ENCODE measurements at regions not wholly inside any gene's neighbourhood (a gene's known extent, or its start where the extent isn't known, plus 50 kb on each side); places are given as distances from the start of the nearest gene placed in this dataset.
"Not testable (repeated sequence)": the region's sequence is repeated elsewhere in the genome, so short reads cannot be mapped to it uniquely, and the experiment has no call there.

- WGBS, 2 donors (ENCODE audit: extremely low coverage in 2 of 2, insufficient read length in 2 of 2, insufficient replicate concordance in 1 of 2) = no CpG with 5 or more reads among the region's 3 CpGs
Measured at GRCh38 chr6:135608031-135608430, 110.5 kb upstream of the AHI1 start.

GRCh38 chr6:135610192-135610591, 112.7 kb upstream of the AHI1 start:
- no CpG with 5 or more reads among the region's 6 CpGs for WGBS, 2 donors (ENCODE audit: extremely low coverage in 2 of 2, insufficient read length in 2 of 2, insufficient replicate concordance in 1 of 2)
- H2AFZ ChIP-seq (ENCODE audit: low read length); H3K27me3 ChIP-seq (ENCODE audit: control insufficient read depth in 3 of 3, insufficient read depth in 3 of 3, low read depth in 1 of 3, low read length in 3 of 3); H2BK120ac ChIP-seq (ENCODE audit: low read depth, low read length); H3K9ac ChIP-seq (ENCODE audit: low read depth, low read length, poor library complexity); H2BK12ac ChIP-seq (ENCODE audit: low read length); H3K4me1 ChIP-seq (ENCODE audit: control insufficient read depth in 2 of 2, insufficient read depth in 1 of 2, low read depth in 1 of 2, low read length in 2 of 2); H3K14ac ChIP-seq (ENCODE audit: low read length); H2BK5ac ChIP-seq (ENCODE audit: low read length); H2BK15ac ChIP-seq (ENCODE audit: low read length); H3K4me2 ChIP-seq (ENCODE audit: insufficient read depth, low read length, poor library complexity, severe bottlenecking); DNase-seq (ENCODE audit: low spot score); H3K79me1 ChIP-seq (ENCODE audit: low read depth, low read length); H3K23ac ChIP-seq (ENCODE audit: low read depth, low read length, poor library complexity); H3K18ac ChIP-seq (ENCODE audit: low read length); H3K36me3 ChIP-seq (replicated peaks in 1 of 2; ENCODE audit: control insufficient read depth in 2 of 2, insufficient read depth in 2 of 2, low read length in 2 of 2); H3K27ac ChIP-seq (replicated peaks; ENCODE audit: low read length); H4K8ac ChIP-seq (ENCODE audit: low read depth, low read length); H3K4ac ChIP-seq (ENCODE audit: low read length); H2AK5ac ChIP-seq (ENCODE audit: low read depth, low read length); H3K4me3 ChIP-seq (ENCODE audit: low read length in 2 of 2); H3K9me3 ChIP-seq (replicated peaks in 1 of 2; ENCODE audit: control insufficient read depth in 2 of 2, insufficient read depth in 1 of 2, low read depth in 1 of 2, low read length in 2 of 2); H4K91ac ChIP-seq (ENCODE audit: low read depth, low read length, poor library complexity): not testable (repeated sequence)

More at GRCh38 chr6:135608031-135608430, 110.5 kb upstream of the AHI1 start:
- Histone ChIP-seq H3K36me3 (replicated peaks in 1 of 2; ENCODE audit: control insufficient read depth in 2 of 2, insufficient read depth in 2 of 2, low read length in 2 of 2) (no peaks in the 10 kb centered on the region), H3K18ac (ENCODE audit: low read length) (no peak overlapping the region), H3K14ac (ENCODE audit: low read length) (no peak overlapping the region), H3K23ac (ENCODE audit: low read depth, low read length, poor library complexity) (no peak overlapping the region), H3K27me3 (ENCODE audit: control insufficient read depth in 3 of 3, insufficient read depth in 3 of 3, low read depth in 1 of 3, low read length in 3 of 3) (no peaks in the 10 kb centered on the region), H2BK120ac (ENCODE audit: low read depth, low read length) (no peak overlapping the region), H2BK12ac (ENCODE audit: low read length) (no peak overlapping the region), H2BK5ac (ENCODE audit: low read length) (no peak overlapping the region), H3K4me2 (ENCODE audit: insufficient read depth, low read length, poor library complexity, severe bottlenecking) (no peak overlapping the region), H3K27ac (replicated peaks; ENCODE audit: low read length) (no peak overlapping the region), H3K4me3 (ENCODE audit: low read length in 2 of 2) (no peak overlapping the region), H4K91ac (ENCODE audit: low read depth, low read length, poor library complexity) (no peak overlapping the region), H3K4ac (ENCODE audit: low read length) (no peak overlapping the region), H2AFZ (ENCODE audit: low read length) (no peak overlapping the region), H3K4me1 (ENCODE audit: control insufficient read depth in 2 of 2, insufficient read depth in 1 of 2, low read depth in 1 of 2, low read length in 2 of 2) (no peaks in the 10 kb centered on the region), H2BK15ac (ENCODE audit: low read length) (no peak overlapping the region), H3K9me3 (replicated peaks in 1 of 2; ENCODE audit: control insufficient read depth in 2 of 2, insufficient read depth in 1 of 2, low read depth in 1 of 2, low read length in 2 of 2) (no peaks in the 10 kb centered on the region), H4K8ac (ENCODE audit: low read depth, low read length) (no peak overlapping the region), H2AK5ac (ENCODE audit: low read depth, low read length) (no peak overlapping the region), H3K79me1 (ENCODE audit: low read depth, low read length) (no peaks in the 10 kb centered on the region), H3K9ac (ENCODE audit: low read depth, low read length, poor library complexity) (no peak overlapping the region)
- DNase-seq (ENCODE audit: low spot score) = no peak

- H3K27me3 ChIP-seq (ENCODE audit: control insufficient read depth in 3 of 3, insufficient read depth in 3 of 3, low read depth in 1 of 3, low read length in 3 of 3) = no peaks in the 10 kb centered on the region
- H3K27ac ChIP-seq (replicated peaks; ENCODE audit: low read length) = no peak overlapping the region
- no peak overlapping the region for H4K8ac ChIP-seq (ENCODE audit: low read depth, low read length)
- no peaks in the 10 kb centered on the region for H3K4me1 ChIP-seq (ENCODE audit: control insufficient read depth in 2 of 2, insufficient read depth in 1 of 2, low read depth in 1 of 2, low read length in 2 of 2)
- H3K9ac ChIP-seq (ENCODE audit: low read depth, low read length, poor library complexity) = no peak overlapping the region
- no peak overlapping the region for H2AK5ac ChIP-seq (ENCODE audit: low read depth, low read length)
- DNase-seq (ENCODE audit: low spot score) = no peak
- H3K23ac ChIP-seq (ENCODE audit: low read depth, low read length, poor library complexity) = no peak overlapping the region
- no peak overlapping the region for H4K91ac ChIP-seq (ENCODE audit: low read depth, low read length, poor library complexity)
- no peak overlapping the region for H2BK120ac ChIP-seq (ENCODE audit: low read depth, low read length)
- no peak overlapping the region for H2BK5ac ChIP-seq (ENCODE audit: low read length)
- no peaks in the 10 kb centered on the region for H3K36me3 ChIP-seq (replicated peaks in 1 of 2; ENCODE audit: control insufficient read depth in 2 of 2, insufficient read depth in 2 of 2, low read length in 2 of 2)
- whole genome bisulfite sequencing, 2 donors (ENCODE audit: extremely low coverage in 2 of 2, insufficient read length in 2 of 2, insufficient replicate concordance in 1 of 2) = no CpG with 5 or more reads among the region's 2 CpGs
- H3K9me3 ChIP-seq (replicated peaks in 1 of 2; ENCODE audit: control insufficient read depth in 2 of 2, insufficient read depth in 1 of 2, low read depth in 1 of 2, low read length in 2 of 2) = no peaks in the 10 kb centered on the region
- H3K4me3 ChIP-seq (ENCODE audit: low read length in 2 of 2) = no peak overlapping the region
- H3K79me1 ChIP-seq (ENCODE audit: low read depth, low read length) = no peaks in the 10 kb centered on the region
- H3K4me2 ChIP-seq (ENCODE audit: insufficient read depth, low read length, poor library complexity, severe bottlenecking) = no peak overlapping the region
- no peak overlapping the region for H3K14ac ChIP-seq (ENCODE audit: low read length)
- H2BK15ac ChIP-seq (ENCODE audit: low read length) = no peak overlapping the region
- H3K18ac ChIP-seq (ENCODE audit: low read length) = no peak overlapping the region
- no peak overlapping the region for H2AFZ ChIP-seq (ENCODE audit: low read length)
- H2BK12ac ChIP-seq (ENCODE audit: low read length) = no peak overlapping the region
- H3K4ac ChIP-seq (ENCODE audit: low read length) = no peak overlapping the region
Measured at GRCh38 chr6:135616655-135617054, 119.1 kb upstream of the AHI1 start.

- Histone ChIP-seq H3K27ac (replicated peaks; ENCODE audit: low read length) (no peak overlapping the region), H4K91ac (ENCODE audit: low read depth, low read length, poor library complexity) (no peak overlapping the region), H3K27me3 (ENCODE audit: control insufficient read depth in 3 of 3, insufficient read depth in 3 of 3, low read depth in 1 of 3, low read length in 3 of 3) (no peaks in the 10 kb centered on the region), H3K18ac (ENCODE audit: low read length) (no peak overlapping the region), H3K4me1 (ENCODE audit: control insufficient read depth in 2 of 2, insufficient read depth in 1 of 2, low read depth in 1 of 2, low read length in 2 of 2) (no peaks in the 10 kb centered on the region), H2AK5ac (ENCODE audit: low read depth, low read length) (no peak overlapping the region), H3K9ac (ENCODE audit: low read depth, low read length, poor library complexity) (no peak overlapping the region), H3K4me2 (ENCODE audit: insufficient read depth, low read length, poor library complexity, severe bottlenecking) (no peak overlapping the region), H3K36me3 (replicated peaks in 1 of 2; ENCODE audit: control insufficient read depth in 2 of 2, insufficient read depth in 2 of 2, low read length in 2 of 2) (no peaks in the 10 kb centered on the region), H2BK12ac (ENCODE audit: low read length) (no peak overlapping the region), H2BK5ac (ENCODE audit: low read length) (no peak overlapping the region), H3K9me3 (replicated peaks in 1 of 2; ENCODE audit: control insufficient read depth in 2 of 2, insufficient read depth in 1 of 2, low read depth in 1 of 2, low read length in 2 of 2) (no peaks in the 10 kb centered on the region), H3K4me3 (ENCODE audit: low read length in 2 of 2) (no peak overlapping the region), H3K4ac (ENCODE audit: low read length) (no peak overlapping the region), H3K79me1 (ENCODE audit: low read depth, low read length) (no peaks in the 10 kb centered on the region), H4K8ac (ENCODE audit: low read depth, low read length) (no peak overlapping the region), H2AFZ (ENCODE audit: low read length) (no peak overlapping the region), H3K23ac (ENCODE audit: low read depth, low read length, poor library complexity) (no peak overlapping the region), H2BK120ac (ENCODE audit: low read depth, low read length) (no peak overlapping the region), H3K14ac (ENCODE audit: low read length) (no peak overlapping the region), H2BK15ac (ENCODE audit: low read length) (no peak overlapping the region)
- DNase-seq (ENCODE audit: low spot score) = no peak
- no CpG with 5 or more reads among the region's 2 CpGs for WGBS, 2 donors (ENCODE audit: extremely low coverage in 2 of 2, insufficient read length in 2 of 2, insufficient replicate concordance in 1 of 2)
Measured at GRCh38 chr6:135617222-135617621, 119.7 kb upstream of the AHI1 start.
